ENCODE measurements at regions not wholly inside any gene's neighbourhood (a gene's known extent, or its start where the extent isn't known, plus 50 kb on each side); places are given as distances from the start of the nearest gene placed in this dataset.

GRCh38 chr4:67106861-67107460, 438.3 kb downstream of the CENPC start:
- DNase-seq = no peak

- no peak for DNase-seq
Observed at GRCh38 chr4:67104145-67104544, 441.2 kb downstream of the CENPC start.

GRCh38 chr4:67103001-67103747, 442.1 kb downstream of the CENPC start:
- DNase-seq = no peak

GRCh38 chr4:67101612-67102011, 443.7 kb downstream of the CENPC start:
- DNase-seq = no peak

GRCh38 chr4:67092351-67092750, 453.0 kb downstream of the CENPC start:
- DNase-seq = no peak

GRCh38 chr4:67091673-67092072, 453.6 kb downstream of the CENPC start:
- DNase-seq = no peak

GRCh38 chr4:67087897-67088296, 457.4 kb downstream of the CENPC start:
- peak; percentile 54 for DNase-seq

GRCh38 chr4:67084783-67085182, 460.5 kb downstream of the CENPC start:
- DNase-seq = no peak

GRCh38 chr4:67083496-67083895, 461.8 kb downstream of the CENPC start:
- no peak for DNase-seq

GRCh38 chr4:67082746-67083145, 462.6 kb downstream of the CENPC start:
- no peak for DNase-seq

- DNase-seq = no peak
Observed at GRCh38 chr4:67080046-67080557, 465.2 kb downstream of the CENPC start.

- no peak for DNase-seq
Observed at GRCh38 chr4:67071641-67072040, 473.7 kb downstream of the CENPC start.

GRCh38 chr4:67055319-67055718, 490.0 kb downstream of the CENPC start:
- no peak for DNase-seq

- no peak for DNase-seq
Observed at GRCh38 chr4:67054896-67055295, 490.4 kb downstream of the CENPC start.

- DNase-seq = no peak
Observed at GRCh38 chr4:67052814-67053675, 492.3 kb downstream of the CENPC start.

GRCh38 chr4:67051000-67051789, 494.1 kb downstream of the CENPC start:
- no peak for DNase-seq

GRCh38 chr4:67049446-67049845, 495.9 kb downstream of the CENPC start:
- no peak for DNase-seq

- peak; percentile 26 for DNase-seq
Observed at GRCh38 chr4:67048530-67048929, 496.8 kb downstream of the CENPC start.

- DNase-seq = no peak
Observed at GRCh38 chr4:67040315-67040714, 505.0 kb downstream of the CENPC start.

- DNase-seq = no peak
Observed at GRCh38 chr4:67038228-67038566, 507.1 kb downstream of the CENPC start.

- DNase-seq = no peak
Observed at GRCh38 chr4:67037504-67038227, 507.6 kb downstream of the CENPC start.

GRCh38 chr4:67036791-67037190, 508.5 kb downstream of the CENPC start:
- no peak for DNase-seq

Data from activated CD4-positive, alpha-beta T cell treated with anti-CD3 and anti-CD28 coated beads, Interleukin-2, amount 50 U/mL, for 16 hours (primary cell).